K562 (cell line): ENCODE measurements at regions not wholly inside any gene's neighbourhood (a gene's known extent, or its start where the extent isn't known, plus 50 kb on each side); places are given as distances from the start of the nearest gene placed in this dataset.

Experiments used
- E2F4 ChIP-seq: sonication (generic); formaldehyde crosslinking; IDR thresholded peaks from 2 replicates; pipeline ENCODE4 v1.8.0; 2022; ENCODE audit warnings: mild to moderate bottlenecking, low read depth, missing genetic modification reagents
- HNRNPUL1 ChIP-seq: fragments of 200-400 bp; formaldehyde crosslinking; IDR thresholded peaks from 2 replicates; pipeline ENCODE4 v1.6.1; 2017; ENCODE audit warnings: low read length
- IRF1 ChIP-seq: sonication (generic); formaldehyde crosslinking; IDR thresholded peaks from 2 replicates; pipeline ENCODE4 v1.8.0; 2022; ENCODE audit warnings: missing genetic modification reagents, mild to moderate bottlenecking, borderline replicate concordance
- NFRKB ChIP-seq: fragments of 450-650 bp; IDR thresholded peaks from 2 replicates; pipeline ENCODE4 v1.6.1; 2016; ENCODE audit warnings: low read depth
- POLR2AphosphoS5 ChIP-seq: IDR thresholded peaks from 2 replicates; pipeline ENCODE4 v1.6.1; 2011; ENCODE audit warnings: mild to moderate bottlenecking, low read depth, low read length, moderate library complexity; ENCODE audit not compliant: control insufficient read depth, insufficient read depth
- RBBP5 ChIP-seq: fragments of 200-600 bp; sonication (generic); IDR thresholded peaks from 2 replicates; pipeline ENCODE4 v1.6.1; 2012; ENCODE audit warnings: borderline replicate concordance, mild to moderate bottlenecking, low read length, control low read depth, inconsistent platforms; ENCODE audit not compliant: insufficient read depth, poor library complexity, severe bottlenecking
- ZKSCAN8 ChIP-seq: fragments of 200-800 bp; sonication (Bioruptor generic); IDR thresholded peaks from 2 replicates; pipeline ENCODE4 v1.6.1; 2016; ENCODE audit warnings: missing genetic modification characterization, missing compliant biosample characterization
- ZNF785 ChIP-seq: fragments of 250-450 bp; sonication (Bioruptor Pico); IDR thresholded peaks from 2 replicates; pipeline ENCODE4 v1.4.0; 2020; ENCODE audit warnings: mild to moderate bottlenecking

DNA sequence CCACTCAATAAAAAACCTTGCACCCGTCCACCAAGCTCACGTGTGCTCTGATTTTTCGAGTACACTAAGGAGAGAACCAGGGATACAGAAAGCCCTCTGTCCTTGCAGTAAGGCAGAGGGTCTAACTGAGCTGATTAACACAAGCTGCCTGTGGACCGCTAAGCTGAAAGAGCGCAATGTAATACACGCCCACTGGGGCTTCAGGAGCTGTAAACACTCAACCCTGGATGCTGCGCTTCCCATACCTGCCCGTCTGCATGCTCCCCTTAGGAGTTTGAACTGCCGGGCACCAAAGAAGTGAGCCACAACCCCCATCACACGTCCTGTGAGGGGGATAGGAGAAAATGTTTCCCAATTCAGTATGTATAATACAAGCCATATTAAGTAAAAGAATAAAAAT lies 664.8 kb downstream of the PCDH18 start:
- TF ChIP-seq ZNF785, result no peak
- no peak for TF ChIP-seq ZKSCAN8 (CRISPR knock-in tag)
- no peak for TF ChIP-seq IRF1
- TF ChIP-seq HNRNPUL1, result no peak
- TF ChIP-seq POLR2AphosphoS5, result no peak
- TF ChIP-seq NFRKB, result no peak
- no peak for TF ChIP-seq RBBP5
- no peak for TF ChIP-seq E2F4
